ENCODE measurements at regions not wholly inside any gene's neighbourhood (a gene's known extent, or its start where the extent isn't known, plus 50 kb on each side); places are given as distances from the start of the nearest gene placed in this dataset.

DNA sequence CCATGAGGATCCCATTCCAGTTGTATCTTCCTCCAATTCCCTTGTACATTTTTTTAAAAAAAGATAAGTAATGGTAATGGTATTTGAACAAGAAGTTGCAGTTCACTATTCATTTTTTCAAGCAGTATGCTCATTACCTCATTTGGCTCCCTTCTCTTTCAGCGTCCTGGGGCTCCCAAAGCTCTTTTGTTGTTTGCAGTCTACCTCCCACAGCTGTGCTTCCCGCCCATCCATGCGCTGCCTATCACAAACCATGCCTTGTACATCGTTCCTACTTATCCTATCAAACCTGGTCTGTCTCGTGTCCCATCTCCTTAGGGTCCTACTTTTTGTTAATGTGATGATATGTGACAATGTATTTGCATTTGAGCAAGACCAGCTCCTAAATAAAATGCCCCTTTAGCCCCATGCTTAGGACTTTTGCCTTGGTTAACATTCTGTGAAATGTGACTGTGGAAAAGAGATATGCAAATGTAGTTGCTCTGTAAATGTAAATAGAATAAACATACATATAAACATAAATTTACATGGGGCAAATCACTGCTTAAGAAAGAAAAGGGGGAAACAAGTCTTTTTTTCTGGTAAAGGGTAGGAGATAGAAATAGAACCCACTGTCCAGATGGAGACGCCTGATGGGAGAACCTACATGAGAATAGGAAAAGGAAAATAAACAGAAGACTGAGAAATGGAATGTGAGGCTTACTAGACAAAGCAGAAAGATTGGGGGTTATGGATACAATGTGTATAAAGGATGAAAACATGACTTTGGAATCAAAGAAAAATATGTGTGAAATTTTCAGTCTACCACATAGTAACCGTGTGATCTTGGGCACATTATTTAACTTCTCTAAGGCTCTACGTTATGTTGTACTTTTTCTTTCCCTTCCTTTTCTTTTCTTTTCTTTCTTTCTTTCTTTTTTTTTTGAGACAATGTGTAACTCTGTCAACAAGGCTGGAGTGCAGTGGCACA, 59.8 kb upstream of the PLXNA2 start:
- Histone ChIP-seq H3K9me3 (no peaks in the 10 kb centered on the region), H3K36me3 (ENCODE audit: control insufficient read depth, insufficient read depth, low read length) (no peaks in the 10 kb centered on the region), H3K27me3 (replicated peaks; ENCODE audit: control insufficient read depth, insufficient read depth, low read length) (no peaks in the 10 kb centered on the region), H3K4me1 (no peaks in the 10 kb centered on the region), H3K4me3 (ENCODE audit: low read depth, low read length) (no peak overlapping the region)
- peaks cover 7% of the 10 kb centered on the region for H3K4me1 Mint-ChIP-seq (ENCODE audit: low read depth, unreplicated experiment)
- no peak overlapping the region for H3K4me3 Mint-ChIP-seq (ENCODE audit: unreplicated experiment)
- intact Hi-C loops (cut with micrococcal nuclease; ENCODE audit: unreplicated experiment) = no loop called here
- DNase-seq = no peak
- ChIA-PET POLR2A (no interaction called here), CTCF (no interaction called here)
- H3K9me3 Mint-ChIP-seq (ENCODE audit: unreplicated experiment) = no peaks in the 10 kb centered on the region
- H3K27ac Mint-ChIP-seq (ENCODE audit: unreplicated experiment) = no peak overlapping the region
- BruUV-seq (replicated peaks) = no TSS peak
- H3K27me3 Mint-ChIP-seq (ENCODE audit: insufficient read depth, unreplicated experiment) = peaks cover 2% of the 10 kb centered on the region
- no peaks in the 10 kb centered on the region for H3K36me3 Mint-ChIP-seq (ENCODE audit: insufficient read depth, unreplicated experiment)
- TF ChIP-seq, protein P1, sequence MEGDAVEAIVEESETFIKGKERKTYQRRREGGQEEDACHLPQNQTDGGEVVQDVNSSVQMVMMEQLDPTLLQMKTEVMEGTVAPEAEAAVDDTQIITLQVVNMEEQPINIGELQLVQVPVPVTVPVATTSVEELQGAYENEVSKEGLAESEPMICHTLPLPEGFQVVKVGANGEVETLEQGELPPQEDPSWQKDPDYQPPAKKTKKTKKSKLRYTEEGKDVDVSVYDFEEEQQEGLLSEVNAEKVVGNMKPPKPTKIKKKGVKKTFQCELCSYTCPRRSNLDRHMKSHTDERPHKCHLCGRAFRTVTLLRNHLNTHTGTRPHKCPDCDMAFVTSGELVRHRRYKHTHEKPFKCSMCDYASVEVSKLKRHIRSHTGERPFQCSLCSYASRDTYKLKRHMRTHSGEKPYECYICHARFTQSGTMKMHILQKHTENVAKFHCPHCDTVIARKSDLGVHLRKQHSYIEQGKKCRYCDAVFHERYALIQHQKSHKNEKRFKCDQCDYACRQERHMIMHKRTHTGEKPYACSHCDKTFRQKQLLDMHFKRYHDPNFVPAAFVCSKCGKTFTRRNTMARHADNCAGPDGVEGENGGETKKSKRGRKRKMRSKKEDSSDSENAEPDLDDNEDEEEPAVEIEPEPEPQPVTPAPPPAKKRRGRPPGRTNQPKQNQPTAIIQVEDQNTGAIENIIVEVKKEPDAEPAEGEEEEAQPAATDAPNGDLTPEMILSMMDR (IDR thresholded peaks at IDR 0.05; ENCODE audit: insufficient read depth in 1 of 2, low read depth in 1 of 2, low read length in 1 of 2, severe bottlenecking in 1 of 2, unreplicated experiment in 1 of 2) = no peak

DNA sequence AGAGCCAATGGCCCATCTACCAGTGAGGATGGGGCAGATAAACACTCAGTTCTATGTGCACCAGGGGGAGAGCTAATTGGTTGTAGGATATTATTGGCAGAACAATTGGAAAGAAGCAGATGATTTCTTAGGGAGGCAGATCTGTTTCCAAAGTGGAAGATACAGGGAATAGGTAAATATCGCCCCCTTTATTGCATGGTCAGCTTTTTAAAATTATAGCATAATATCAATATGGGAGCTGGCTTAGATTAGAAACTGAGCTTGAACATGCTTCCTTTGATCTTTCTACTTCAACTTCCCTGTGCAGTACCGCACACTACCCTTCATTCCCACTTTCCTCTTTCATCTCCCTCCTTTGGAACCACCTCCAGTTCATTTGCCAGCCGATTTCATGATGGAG, 64.0 kb upstream of the PLXNA2 start:
- Mint-ChIP-seq H3K9me3 (ENCODE audit: unreplicated experiment) (no peaks in the 10 kb centered on the region), H3K27me3 (ENCODE audit: insufficient read depth, unreplicated experiment) (peaks cover 10% of the 10 kb centered on the region), H3K27ac (ENCODE audit: unreplicated experiment) (no peak overlapping the region), H3K4me1 (ENCODE audit: low read depth, unreplicated experiment) (peaks cover 7% of the 10 kb centered on the region), H3K4me3 (ENCODE audit: unreplicated experiment) (no peak overlapping the region), H3K36me3 (ENCODE audit: insufficient read depth, unreplicated experiment) (no peaks in the 10 kb centered on the region)
- no peak for DNase-seq
- ChIA-PET CTCF (no interaction called here), POLR2A (no interaction called here)
- no TSS peak for BruUV-seq (replicated peaks)
- TF ChIP-seq, protein P1 (IDR thresholded peaks at IDR 0.05; ENCODE audit: insufficient read depth in 1 of 2, low read depth in 1 of 2, low read length in 1 of 2, severe bottlenecking in 1 of 2, unreplicated experiment in 1 of 2) = no peak
- H3K4me3 ChIP-seq (ENCODE audit: low read depth, low read length) = no peak overlapping the region
- intact Hi-C loops (cut with micrococcal nuclease; ENCODE audit: unreplicated experiment) = no loop called here
- H3K9me3 ChIP-seq = no peaks in the 10 kb centered on the region
- no peaks in the 10 kb centered on the region for H3K36me3 ChIP-seq (ENCODE audit: control insufficient read depth, insufficient read depth, low read length)
- no peaks in the 10 kb centered on the region for H3K27me3 ChIP-seq (replicated peaks; ENCODE audit: control insufficient read depth, insufficient read depth, low read length)
- H3K4me1 ChIP-seq = no peaks in the 10 kb centered on the region

DNA sequence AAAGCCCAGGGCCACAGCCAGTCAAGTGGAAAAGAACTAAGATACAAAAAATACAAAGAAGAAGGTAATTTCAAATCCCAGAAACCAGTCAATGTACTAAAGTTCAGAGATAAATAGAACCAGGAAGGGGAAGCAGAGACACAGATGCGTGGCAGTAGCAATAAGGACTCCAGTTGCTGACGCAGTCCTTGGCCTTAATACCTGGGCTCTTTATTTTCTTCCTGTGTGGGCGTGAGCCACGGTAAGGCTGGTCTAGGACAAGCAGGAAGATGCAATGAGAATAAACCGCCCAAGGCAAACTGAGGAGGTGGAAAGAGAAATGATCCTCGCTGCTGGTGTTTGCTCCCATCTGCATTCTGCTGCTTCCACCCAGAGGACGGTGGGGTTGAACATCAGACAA, 65.6 kb upstream of the PLXNA2 start:
- Mint-ChIP-seq H3K27ac (ENCODE audit: unreplicated experiment) (no peak overlapping the region), H3K4me3 (ENCODE audit: unreplicated experiment) (no peak overlapping the region), H3K4me1 (ENCODE audit: low read depth, unreplicated experiment) (no peaks in the 10 kb centered on the region), H3K27me3 (ENCODE audit: insufficient read depth, unreplicated experiment) (peaks cover 12% of the 10 kb centered on the region), H3K9me3 (ENCODE audit: unreplicated experiment) (no peaks in the 10 kb centered on the region), H3K36me3 (ENCODE audit: insufficient read depth, unreplicated experiment) (no peaks in the 10 kb centered on the region)
- no peaks in the 10 kb centered on the region for H3K4me1 ChIP-seq
- no peaks in the 10 kb centered on the region for H3K27me3 ChIP-seq (replicated peaks; ENCODE audit: control insufficient read depth, insufficient read depth, low read length)
- intact Hi-C loops (cut with micrococcal nuclease; ENCODE audit: unreplicated experiment) = no loop called here
- H3K9me3 ChIP-seq = no peaks in the 10 kb centered on the region
- H3K4me3 ChIP-seq (ENCODE audit: low read depth, low read length) = no peak overlapping the region
- no TSS peak for BruUV-seq (replicated peaks)
- ChIA-PET POLR2A (no interaction called here), CTCF (no interaction called here)
- DNase-seq = no peak
- TF ChIP-seq, protein P1 (IDR thresholded peaks at IDR 0.05; ENCODE audit: insufficient read depth in 1 of 2, low read depth in 1 of 2, low read length in 1 of 2, severe bottlenecking in 1 of 2, unreplicated experiment in 1 of 2) = no peak
- no peaks in the 10 kb centered on the region for H3K36me3 ChIP-seq (ENCODE audit: control insufficient read depth, insufficient read depth, low read length)

Data from Caco-2 (cell line).